PC-3 (cell line): ENCODE measurements at regions not wholly inside any gene's neighbourhood (a gene's known extent, or its start where the extent isn't known, plus 50 kb on each side); places are given as distances from the start of the nearest gene placed in this dataset.

Source experiments
- CTCF ChIP-seq: fragments of 300-600 bp; sonication (generic); conservative IDR thresholded peaks from 2 replicates; pipeline ENCODE4 v1.5.1; 2017; ENCODE audit warnings: antibody characterized with exemption, low read depth, mild to moderate bottlenecking, low read length
- EZH2 ChIP-seq: fragments of 300-600 bp; sonication (generic); IDR thresholded peaks from one replicate; pipeline ENCODE4 v1.6.1; 2017; ENCODE audit warnings: antibody characterized with exemption, mild to moderate bottlenecking, low read length; ENCODE audit not compliant: unreplicated experiment
- EZH2phosphoT487 ChIP-seq: fragments of 300-600 bp; sonication (generic); IDR thresholded peaks from 2 replicates; pipeline ENCODE4 v1.6.1; 2018; ENCODE audit warnings: mild to moderate bottlenecking, antibody characterized with exemption, low read length, borderline replicate concordance

- TF ChIP-seq EZH2 (no peak), CTCF (no peak), EZH2phosphoT487 (no peak)
Measured at GRCh38 chr10:8129438-8129837, 75.0 kb downstream of the GATA3 start.
